GM18511 (cell line): ENCODE measurements at regions not wholly inside any gene's neighbourhood (a gene's known extent, or its start where the extent isn't known, plus 50 kb on each side); places are given as distances from the start of the nearest gene placed in this dataset.
"Not testable (repeated sequence)": the region's sequence is repeated elsewhere in the genome, so short reads cannot be mapped to it uniquely, and the experiment has no call there.

Source experiments
- ATAC-seq: cut with Tn5 transposase; IDR thresholded peaks from one replicate; pipeline ENCODE4 v1.9.1; 2021; ENCODE audit warnings: mild to moderate bottlenecking, moderate library complexity; ENCODE audit not compliant: unreplicated experiment

DNA sequence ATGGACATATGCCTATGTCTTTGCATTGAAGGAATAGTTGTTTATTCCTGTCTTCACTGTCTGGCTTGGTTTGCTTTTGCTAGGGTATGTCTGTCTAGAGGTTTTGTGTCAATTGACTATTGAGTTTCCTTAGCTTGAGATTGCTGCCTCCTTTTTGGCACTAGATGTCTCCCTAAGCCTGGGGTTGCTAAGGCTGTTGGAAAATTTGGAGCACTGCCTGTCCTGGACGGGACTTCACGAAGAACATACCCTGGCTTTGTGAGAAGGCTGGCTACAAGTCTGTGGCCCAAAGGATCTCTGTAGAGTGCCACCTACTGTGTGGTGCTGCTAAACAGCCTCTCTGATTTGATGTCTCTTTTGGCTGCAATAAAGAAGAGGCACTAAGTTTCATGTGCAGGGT is 183.8 kb upstream of the NUDT10 start:
- ATAC-seq: no peak

DNA sequence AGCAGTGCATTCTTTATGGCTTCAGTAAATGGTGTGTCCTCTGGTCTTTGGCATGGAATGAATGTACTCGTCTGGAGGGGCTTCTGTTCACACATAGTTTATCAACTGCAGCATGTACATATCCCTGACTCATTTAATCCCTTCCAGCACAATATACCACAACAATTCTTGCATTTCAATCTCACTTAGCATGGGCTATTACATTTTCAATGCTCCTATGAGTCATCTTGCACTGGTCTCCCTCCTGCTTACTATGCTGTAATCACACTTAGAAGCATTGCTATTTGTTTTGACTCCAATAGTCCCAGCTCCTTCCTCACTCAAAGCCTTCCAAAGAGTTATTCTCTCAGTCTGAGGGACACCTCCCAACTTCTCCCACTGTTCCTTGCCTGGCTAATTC is 180.9 kb upstream of the NUDT10 start:
- no peak for ATAC-seq

- no peak for ATAC-seq
Measured at GRCh38 chrX:51155157-51155556, 177.5 kb upstream of the NUDT10 start.

DNA sequence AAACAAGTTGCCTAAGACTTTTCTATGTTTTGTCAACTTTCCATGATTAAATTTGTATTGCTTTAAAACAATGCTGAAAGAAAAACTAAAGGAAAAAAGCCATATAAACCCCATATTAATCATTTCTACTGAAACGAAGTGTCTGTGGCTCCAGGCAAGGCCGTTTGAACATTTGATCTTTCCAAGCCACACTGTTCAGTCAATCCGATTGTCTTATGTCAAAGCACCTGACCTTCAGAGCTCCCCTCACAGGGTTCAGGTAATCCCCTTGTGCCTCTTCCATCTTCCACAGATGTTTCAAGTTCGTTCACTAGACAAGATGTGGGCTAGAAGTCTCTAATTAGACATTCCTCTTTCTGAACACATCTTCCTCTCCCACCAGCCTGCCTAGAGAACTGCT is 177.1 kb upstream of the NUDT10 start:
- ATAC-seq: no peak

GRCh38 chrX:51158231-51158630 is 174.4 kb upstream of the NUDT10 start:
- ATAC-seq: no peak

GRCh38 chrX:51159378-51159777 is 173.2 kb upstream of the NUDT10 start:
- ATAC-seq: not testable (repeated sequence)

- ATAC-seq: no peak
Measured at GRCh38 chrX:51163730-51164129, 168.9 kb upstream of the NUDT10 start.

- ATAC-seq: not testable (repeated sequence)
Measured at GRCh38 chrX:51178356-51178900, 154.2 kb upstream of the NUDT10 start.

DNA sequence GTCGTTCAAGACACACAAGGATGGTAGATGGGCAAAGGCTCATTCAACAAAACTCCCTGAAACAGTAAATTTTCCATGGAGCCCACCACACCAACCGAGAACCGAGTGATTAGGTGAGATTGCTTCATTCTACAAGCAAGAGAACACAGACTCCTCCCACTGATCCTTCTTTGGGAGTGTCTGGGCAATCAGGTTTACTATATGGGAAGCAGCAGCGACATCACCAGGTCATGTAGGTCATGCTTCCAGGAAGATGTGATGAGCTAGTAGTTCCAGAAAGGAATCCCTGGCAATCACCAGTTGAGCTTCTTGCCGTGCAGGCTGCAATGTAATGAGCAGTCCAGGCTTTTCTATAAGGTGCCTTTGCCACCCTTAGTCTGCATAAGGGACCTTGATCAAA is 152.8 kb upstream of the NUDT10 start:
- not testable (repeated sequence) for ATAC-seq

GRCh38 chrX:51182545-51182944 is 150.1 kb upstream of the NUDT10 start:
- no peak for ATAC-seq

DNA sequence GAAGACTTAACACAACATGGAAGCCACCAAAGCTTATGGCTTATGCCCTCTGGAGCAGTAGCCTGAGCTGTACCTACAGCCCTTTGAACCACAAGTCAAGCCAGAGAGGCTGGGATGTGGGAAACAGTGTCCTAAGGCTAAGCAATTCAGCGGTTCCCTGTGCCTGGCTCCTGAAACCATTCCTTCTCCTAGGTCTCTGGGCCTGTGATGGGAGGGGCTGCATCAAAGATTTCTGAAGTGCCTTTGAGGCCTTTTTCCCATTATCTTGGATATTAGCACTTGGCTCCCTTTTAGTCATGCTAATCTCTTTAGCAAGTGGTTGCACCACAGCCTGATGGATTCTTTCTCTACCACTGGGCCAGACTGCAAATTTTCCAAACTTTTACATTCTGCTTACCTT is 140.5 kb upstream of the NUDT10 start:
- no peak for ATAC-seq

- ATAC-seq: no peak
Measured at GRCh38 chrX:51215266-51215665, 117.4 kb upstream of the NUDT10 start.

- no peak for ATAC-seq
Measured at GRCh38 chrX:51215856-51216255, 116.8 kb upstream of the NUDT10 start.

DNA sequence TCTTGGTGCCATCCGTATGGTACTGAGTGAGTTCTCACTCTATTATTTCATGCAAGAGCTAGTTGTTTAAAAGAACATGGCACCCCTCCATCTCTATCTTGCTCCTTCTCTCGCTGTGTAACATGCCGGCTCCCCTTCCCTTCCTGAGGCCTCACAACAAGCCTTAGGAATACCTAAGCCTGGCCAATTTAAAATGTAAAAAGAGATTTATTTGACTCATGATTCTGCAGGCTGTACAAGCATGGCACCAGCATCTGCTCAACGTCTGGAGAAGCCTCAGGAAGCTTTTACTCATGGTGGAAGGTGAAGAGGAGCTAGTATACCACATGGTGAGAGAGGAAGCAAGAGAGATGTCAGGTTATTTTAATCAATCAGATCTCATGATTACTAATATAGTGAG is 90.4 kb upstream of the NUDT10 start:
- no peak for ATAC-seq

GRCh38 chrX:51257490-51257889 is 75.1 kb upstream of the NUDT10 start:
- ATAC-seq: no peak

- ATAC-seq: not testable (repeated sequence)
Measured at GRCh38 chrX:51262271-51262670, 70.4 kb upstream of the NUDT10 start.

- no peak for ATAC-seq
Measured at GRCh38 chrX:51272638-51273037, 60.0 kb upstream of the NUDT10 start.

DNA sequence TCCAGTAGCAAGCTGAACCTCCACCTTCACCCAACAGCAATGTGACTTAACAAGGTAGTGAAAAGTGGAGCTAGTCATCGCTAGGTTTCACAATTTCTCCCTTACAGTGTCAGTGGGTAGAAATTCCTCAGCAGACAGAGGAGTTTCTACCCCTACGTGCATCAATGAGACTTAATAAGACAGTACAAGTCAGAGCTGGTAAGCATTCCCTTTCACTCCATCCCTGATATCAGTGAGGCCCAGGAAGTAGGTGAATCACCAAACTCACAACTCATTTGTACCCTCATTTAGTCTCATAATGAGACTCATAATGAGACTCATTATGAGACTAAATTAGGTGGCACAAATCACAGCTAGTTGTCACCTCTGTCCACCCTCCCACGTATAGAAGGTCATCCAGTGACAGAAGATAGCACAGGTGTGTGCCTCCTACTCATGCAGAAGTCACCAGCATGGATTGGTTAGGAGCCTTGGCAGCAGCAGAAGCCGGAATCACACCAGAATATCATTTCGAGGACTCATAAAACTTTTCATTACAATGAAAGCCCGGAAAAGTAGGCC is 50.8 kb upstream of the NUDT10 start:
- no peak for ATAC-seq
